H1 (cell line): ENCODE measurements at regions not wholly inside any gene's neighbourhood (a gene's known extent, or its start where the extent isn't known, plus 50 kb on each side); places are given as distances from the start of the nearest gene placed in this dataset.

Experiments used
- BRCA1 ChIP-seq: IDR thresholded peaks from 2 replicates; pipeline ENCODE4 v1.6.1; 2012; ENCODE audit warnings: low read depth, low read length, improper control_type of control experiment
- CBX5 ChIP-seq: fragments of 300-800, 300-1000 bp; sonication (generic); IDR thresholded peaks from 2 replicates; pipeline ENCODE4 v1.7.1; 2016; ENCODE audit warnings: antibody characterized with exemption, low read length, low read depth
- CHD1 ChIP-seq: IDR thresholded peaks from 2 replicates; pipeline ENCODE4 v1.6.1; 2012; ENCODE audit warnings: low read depth, low read length, improper control_type of control experiment
- CREB1 ChIP-seq: IDR thresholded peaks from 2 replicates; pipeline ENCODE4 v1.6.1; 2012; ENCODE audit warnings: inconsistent platforms
- HDAC2 ChIP-seq, 2 experiments: fragments of 300-600 bp in 1 of 2; sonication (generic) in 1 of 2; IDR thresholded peaks; 2 replicates each; pipeline ENCODE4 v1.6.1; 2011 to 2012; ENCODE audit warnings: low read depth in 2 of 2, low read length in 2 of 2, mild to moderate bottlenecking in 2 of 2, moderate library complexity in 2 of 2, borderline replicate concordance in 1 of 2, inconsistent platforms in 1 of 2
- KDM5A ChIP-seq: fragments of 200-600 bp; IDR thresholded peaks from 2 replicates; pipeline ENCODE4 v1.7.1; 2012; ENCODE audit warnings: mild to moderate bottlenecking, low read length, inconsistent platforms, mixed read lengths
- NRF1 ChIP-seq: IDR thresholded peaks from 2 replicates; pipeline ENCODE4 v1.6.1; 2011; ENCODE audit warnings: mild to moderate bottlenecking, low read depth, low read length, improper control_type of control experiment
- TEAD4 ChIP-seq: IDR thresholded peaks from 2 replicates; pipeline ENCODE4 v1.6.1; 2012; ENCODE audit warnings: low read depth, low read length, inconsistent platforms, mixed read lengths
- ZNF274 ChIP-seq: IDR thresholded peaks from 2 replicates; pipeline ENCODE4 v1.7.0; 2012; ENCODE audit warnings: low read length, borderline replicate concordance; ENCODE audit errors: extremely low read depth
- TF ChIP-seq, protein P1 (sequence below): fragments of 300-600 bp; sonication (generic); IDR thresholded peaks from 2 replicates; pipeline ENCODE4 v1.7.1; 2012; ENCODE audit warnings: low read length, moderate library complexity, mild to moderate bottlenecking, inconsistent platforms; ENCODE audit not compliant: insufficient replicate concordance

DNA sequence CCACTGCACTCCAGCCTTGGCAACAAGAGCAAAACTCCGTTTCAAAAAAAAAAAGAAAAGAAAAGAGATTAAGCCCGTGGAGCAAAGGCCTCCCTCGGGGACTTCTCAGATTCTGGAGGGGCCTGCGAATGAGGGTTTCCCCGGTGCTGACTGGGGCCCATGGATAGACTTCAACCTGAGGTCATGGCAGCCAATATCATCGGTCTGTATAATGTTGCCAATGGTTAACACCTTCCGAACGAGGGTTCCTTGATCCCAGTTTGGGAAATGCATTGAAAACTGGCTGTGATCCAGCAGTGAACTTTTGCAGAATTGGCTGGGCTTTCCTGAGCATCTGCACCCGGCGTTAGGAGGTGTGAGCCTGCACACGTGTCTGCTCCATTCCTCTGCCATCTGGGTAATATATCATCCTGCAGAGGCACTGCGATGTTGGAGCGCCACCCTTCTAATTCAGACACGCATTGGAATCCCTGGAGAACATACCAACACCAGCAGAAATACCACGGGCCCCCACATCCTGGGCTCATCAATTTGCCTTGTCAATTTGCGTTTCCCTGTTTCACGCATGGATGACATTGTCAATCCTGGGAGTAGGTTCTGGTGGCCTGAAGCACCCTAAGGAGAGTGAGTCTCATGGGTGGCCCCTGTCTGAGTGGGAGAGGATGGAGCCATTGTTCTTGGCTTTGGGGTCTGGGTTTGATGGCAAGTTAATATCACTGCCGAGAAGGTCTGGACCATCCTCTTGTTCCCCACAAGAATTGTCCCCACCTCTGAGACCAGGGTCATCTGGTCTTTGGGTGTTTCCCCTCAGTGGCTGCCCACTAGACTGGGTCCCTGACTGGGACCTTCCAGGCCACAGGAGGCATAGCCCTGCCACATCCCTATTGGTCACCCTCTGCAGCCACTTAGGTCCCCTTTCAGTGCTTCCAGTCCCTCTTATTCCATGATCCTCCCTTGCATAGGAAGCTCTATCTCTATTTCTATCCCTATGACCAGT lies 441.0 kb downstream of the PTPRU start (continued):
- TF ChIP-seq ZNF274, result no peak
- no peak for TF ChIP-seq BRCA1
- no peak for TF ChIP-seq TEAD4
- TF ChIP-seq, protein P1, sequence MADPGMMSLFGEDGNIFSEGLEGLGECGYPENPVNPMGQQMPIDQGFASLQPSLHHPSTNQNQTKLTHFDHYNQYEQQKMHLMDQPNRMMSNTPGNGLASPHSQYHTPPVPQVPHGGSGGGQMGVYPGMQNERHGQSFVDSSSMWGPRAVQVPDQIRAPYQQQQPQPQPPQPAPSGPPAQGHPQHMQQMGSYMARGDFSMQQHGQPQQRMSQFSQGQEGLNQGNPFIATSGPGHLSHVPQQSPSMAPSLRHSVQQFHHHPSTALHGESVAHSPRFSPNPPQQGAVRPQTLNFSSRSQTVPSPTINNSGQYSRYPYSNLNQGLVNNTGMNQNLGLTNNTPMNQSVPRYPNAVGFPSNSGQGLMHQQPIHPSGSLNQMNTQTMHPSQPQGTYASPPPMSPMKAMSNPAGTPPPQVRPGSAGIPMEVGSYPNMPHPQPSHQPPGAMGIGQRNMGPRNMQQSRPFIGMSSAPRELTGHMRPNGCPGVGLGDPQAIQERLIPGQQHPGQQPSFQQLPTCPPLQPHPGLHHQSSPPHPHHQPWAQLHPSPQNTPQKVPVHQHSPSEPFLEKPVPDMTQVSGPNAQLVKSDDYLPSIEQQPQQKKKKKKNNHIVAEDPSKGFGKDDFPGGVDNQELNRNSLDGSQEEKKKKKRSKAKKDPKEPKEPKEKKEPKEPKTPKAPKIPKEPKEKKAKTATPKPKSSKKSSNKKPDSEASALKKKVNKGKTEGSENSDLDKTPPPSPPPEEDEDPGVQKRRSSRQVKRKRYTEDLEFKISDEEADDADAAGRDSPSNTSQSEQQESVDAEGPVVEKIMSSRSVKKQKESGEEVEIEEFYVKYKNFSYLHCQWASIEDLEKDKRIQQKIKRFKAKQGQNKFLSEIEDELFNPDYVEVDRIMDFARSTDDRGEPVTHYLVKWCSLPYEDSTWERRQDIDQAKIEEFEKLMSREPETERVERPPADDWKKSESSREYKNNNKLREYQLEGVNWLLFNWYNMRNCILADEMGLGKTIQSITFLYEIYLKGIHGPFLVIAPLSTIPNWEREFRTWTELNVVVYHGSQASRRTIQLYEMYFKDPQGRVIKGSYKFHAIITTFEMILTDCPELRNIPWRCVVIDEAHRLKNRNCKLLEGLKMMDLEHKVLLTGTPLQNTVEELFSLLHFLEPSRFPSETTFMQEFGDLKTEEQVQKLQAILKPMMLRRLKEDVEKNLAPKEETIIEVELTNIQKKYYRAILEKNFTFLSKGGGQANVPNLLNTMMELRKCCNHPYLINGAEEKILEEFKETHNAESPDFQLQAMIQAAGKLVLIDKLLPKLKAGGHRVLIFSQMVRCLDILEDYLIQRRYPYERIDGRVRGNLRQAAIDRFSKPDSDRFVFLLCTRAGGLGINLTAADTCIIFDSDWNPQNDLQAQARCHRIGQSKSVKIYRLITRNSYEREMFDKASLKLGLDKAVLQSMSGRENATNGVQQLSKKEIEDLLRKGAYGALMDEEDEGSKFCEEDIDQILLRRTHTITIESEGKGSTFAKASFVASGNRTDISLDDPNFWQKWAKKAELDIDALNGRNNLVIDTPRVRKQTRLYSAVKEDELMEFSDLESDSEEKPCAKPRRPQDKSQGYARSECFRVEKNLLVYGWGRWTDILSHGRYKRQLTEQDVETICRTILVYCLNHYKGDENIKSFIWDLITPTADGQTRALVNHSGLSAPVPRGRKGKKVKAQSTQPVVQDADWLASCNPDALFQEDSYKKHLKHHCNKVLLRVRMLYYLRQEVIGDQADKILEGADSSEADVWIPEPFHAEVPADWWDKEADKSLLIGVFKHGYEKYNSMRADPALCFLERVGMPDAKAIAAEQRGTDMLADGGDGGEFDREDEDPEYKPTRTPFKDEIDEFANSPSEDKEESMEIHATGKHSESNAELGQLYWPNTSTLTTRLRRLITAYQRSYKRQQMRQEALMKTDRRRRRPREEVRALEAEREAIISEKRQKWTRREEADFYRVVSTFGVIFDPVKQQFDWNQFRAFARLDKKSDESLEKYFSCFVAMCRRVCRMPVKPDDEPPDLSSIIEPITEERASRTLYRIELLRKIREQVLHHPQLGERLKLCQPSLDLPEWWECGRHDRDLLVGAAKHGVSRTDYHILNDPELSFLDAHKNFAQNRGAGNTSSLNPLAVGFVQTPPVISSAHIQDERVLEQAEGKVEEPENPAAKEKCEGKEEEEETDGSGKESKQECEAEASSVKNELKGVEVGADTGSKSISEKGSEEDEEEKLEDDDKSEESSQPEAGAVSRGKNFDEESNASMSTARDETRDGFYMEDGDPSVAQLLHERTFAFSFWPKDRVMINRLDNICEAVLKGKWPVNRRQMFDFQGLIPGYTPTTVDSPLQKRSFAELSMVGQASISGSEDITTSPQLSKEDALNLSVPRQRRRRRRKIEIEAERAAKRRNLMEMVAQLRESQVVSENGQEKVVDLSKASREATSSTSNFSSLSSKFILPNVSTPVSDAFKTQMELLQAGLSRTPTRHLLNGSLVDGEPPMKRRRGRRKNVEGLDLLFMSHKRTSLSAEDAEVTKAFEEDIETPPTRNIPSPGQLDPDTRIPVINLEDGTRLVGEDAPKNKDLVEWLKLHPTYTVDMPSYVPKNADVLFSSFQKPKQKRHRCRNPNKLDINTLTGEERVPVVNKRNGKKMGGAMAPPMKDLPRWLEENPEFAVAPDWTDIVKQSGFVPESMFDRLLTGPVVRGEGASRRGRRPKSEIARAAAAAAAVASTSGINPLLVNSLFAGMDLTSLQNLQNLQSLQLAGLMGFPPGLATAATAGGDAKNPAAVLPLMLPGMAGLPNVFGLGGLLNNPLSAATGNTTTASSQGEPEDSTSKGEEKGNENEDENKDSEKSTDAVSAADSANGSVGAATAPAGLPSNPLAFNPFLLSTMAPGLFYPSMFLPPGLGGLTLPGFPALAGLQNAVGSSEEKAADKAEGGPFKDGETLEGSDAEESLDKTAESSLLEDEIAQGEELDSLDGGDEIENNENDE, result no peak
- no peak for TF ChIP-seq CHD1
- no peak for TF ChIP-seq NRF1
- no peak for TF ChIP-seq KDM5A
- TF ChIP-seq HDAC2 (IDR thresholded peaks at IDR 0.05; ENCODE audit: borderline replicate concordance in 1 of 2, low read depth in 2 of 2, low read length in 2 of 2), result no peak
- no peak for TF ChIP-seq CBX5
- no peak for TF ChIP-seq CREB1
